H9 (cell line): ENCODE measurements at regions not wholly inside any gene's neighbourhood (a gene's known extent, or its start where the extent isn't known, plus 50 kb on each side); places are given as distances from the start of the nearest gene placed in this dataset.

Source experiments
- DNase-seq: peaks from one replicate; pipeline ENCODE4 v3.0.0-alpha.2; 2017
- H2AFZ ChIP-seq: one replicate; pipeline ENCODE4 v1.6.1; 2013; ENCODE audit warnings: mild to moderate bottlenecking, low read length, control low read depth, moderate library complexity
- H2AK5ac ChIP-seq: 2 replicates; pipeline ENCODE4 v1.6.1; 2013; ENCODE audit warnings: low read length, control low read depth, mixed read lengths; ENCODE audit not compliant: insufficient read length
- H2BK120ac ChIP-seq: one replicate; pipeline ENCODE4 v1.6.1; 2013; ENCODE audit warnings: low read depth, mild to moderate bottlenecking, low read length, control low read depth, inconsistent platforms; ENCODE audit not compliant: poor library complexity, severe bottlenecking
- H2BK12ac ChIP-seq: 2 replicates; pipeline ENCODE4 v1.6.1; 2013; ENCODE audit warnings: low read length, control low read depth, mixed read lengths, low read depth; ENCODE audit not compliant: insufficient read length
- H2BK15ac ChIP-seq: 2 replicates; pipeline ENCODE4 v1.6.1; 2013; ENCODE audit warnings: low read depth, low read length, control low read depth
- H2BK20ac ChIP-seq: one replicate; pipeline ENCODE4 v1.6.1; 2013; ENCODE audit warnings: low read depth, mild to moderate bottlenecking, low read length, control low read depth, inconsistent platforms; ENCODE audit not compliant: poor library complexity, severe bottlenecking
- H2BK5ac ChIP-seq: 2 replicates; pipeline ENCODE4 v1.6.1; 2013; ENCODE audit warnings: low read length, control low read depth, mixed read lengths; ENCODE audit not compliant: insufficient read length
- H3K14ac ChIP-seq: 2 replicates; pipeline ENCODE4 v1.6.1; 2013; ENCODE audit warnings: low read length, control low read depth; ENCODE audit not compliant: insufficient read depth
- H3K18ac ChIP-seq: 2 replicates; pipeline ENCODE4 v1.6.1; 2013; ENCODE audit warnings: low read depth, mild to moderate bottlenecking, mixed read lengths, low read length, control low read depth; ENCODE audit not compliant: insufficient read length
- H3K23ac ChIP-seq: 2 replicates; pipeline ENCODE4 v1.6.1; 2013; ENCODE audit warnings: low read length, control low read depth, mixed read lengths, low read depth; ENCODE audit not compliant: insufficient read length
- H3K23me2 ChIP-seq: 2 replicates; pipeline ENCODE4 v1.6.1; 2013; ENCODE audit warnings: low read depth, mild to moderate bottlenecking, mixed read lengths, low read length, control low read depth; ENCODE audit not compliant: insufficient read length, poor library complexity, severe bottlenecking
- H3K27ac ChIP-seq: 2 replicates; pipeline ENCODE4 v1.5.1; 2013; ENCODE audit warnings: low read length, control low read depth, mixed read lengths, low read depth; ENCODE audit not compliant: insufficient read length
- H3K27me3 ChIP-seq: 2 replicates; pipeline ENCODE4 v1.6.1; 2013; ENCODE audit warnings: low read length, control low read depth, inconsistent platforms; ENCODE audit not compliant: insufficient read depth
- H3K4ac ChIP-seq: 2 replicates; pipeline ENCODE4 v1.6.1; 2013; ENCODE audit warnings: low read depth, mild to moderate bottlenecking, control low read depth, inconsistent platforms, low read length, moderate library complexity
- H3K4me1 ChIP-seq: 2 replicates; pipeline ENCODE4 v1.6.1; 2013; ENCODE audit warnings: low read length, control low read depth, inconsistent platforms; ENCODE audit not compliant: insufficient read depth
- H3K4me2 ChIP-seq: 2 replicates; pipeline ENCODE4 v1.6.1; 2013; ENCODE audit warnings: low read length, control low read depth, mixed read lengths; ENCODE audit not compliant: insufficient read length, insufficient read depth
- H3K56ac ChIP-seq: 2 replicates; pipeline ENCODE4 v1.6.1; 2013; ENCODE audit warnings: low read depth, mild to moderate bottlenecking, mixed read lengths, low read length, control low read depth; ENCODE audit not compliant: insufficient read length
- H3K79me1 ChIP-seq: 2 replicates; pipeline ENCODE4 v1.6.1; 2013; ENCODE audit warnings: low read depth, mild to moderate bottlenecking, moderate library complexity, low read length, control low read depth, inconsistent platforms; ENCODE audit not compliant: insufficient read depth, poor library complexity, severe bottlenecking
- H3K79me2 ChIP-seq: 2 replicates; pipeline ENCODE4 v1.6.1; 2013; ENCODE audit warnings: low read length, control low read depth, inconsistent platforms; ENCODE audit not compliant: insufficient read depth
- H3K9ac ChIP-seq: 2 replicates; pipeline ENCODE4 v1.6.1; 2013; ENCODE audit warnings: low read length, control low read depth, mixed read lengths; ENCODE audit not compliant: insufficient read length; ENCODE audit errors: extremely low read depth
- H3K9me3 ChIP-seq: one replicate; pipeline ENCODE4 v1.6.1; 2013; ENCODE audit warnings: low read depth, low read length, inconsistent platforms; ENCODE audit not compliant: control insufficient read depth
- H3T11ph ChIP-seq: one replicate; pipeline ENCODE4 v1.6.1; 2013; ENCODE audit warnings: mild to moderate bottlenecking, low read length, control low read depth, inconsistent platforms
- H4K20me1 ChIP-seq: one replicate; pipeline ENCODE4 v1.6.1; 2013; ENCODE audit not compliant: control insufficient read depth, insufficient read length, insufficient read depth
- H4K5ac ChIP-seq: 2 replicates; pipeline ENCODE4 v1.6.1; 2013; ENCODE audit warnings: low read depth, mild to moderate bottlenecking, mixed read lengths, low read length, control low read depth; ENCODE audit not compliant: insufficient read length
- H4K8ac ChIP-seq: replicated peaks from 2 replicates; pipeline ENCODE4 v1.6.1; 2013; ENCODE audit warnings: low read length, control low read depth, mixed read lengths, low read depth; ENCODE audit not compliant: insufficient read length
- H4K91ac ChIP-seq: 2 replicates; pipeline ENCODE4 v1.6.1; 2013; ENCODE audit warnings: low read depth, mild to moderate bottlenecking, moderate library complexity, mixed read lengths, low read length, control low read depth; ENCODE audit not compliant: insufficient read length
- H3K27ac Mint-ChIP-seq, 3 experiments: 2 replicates in 2 of 3; 3 replicates in 1 of 3; pipeline ENCODE4 v1.8.0; 2020 to 2021; ENCODE audit warnings: mixed read lengths in 3 of 3, mild to moderate bottlenecking in 1 of 3, moderate library complexity in 1 of 3
- H3K27me3 Mint-ChIP-seq: 2 replicates; pipeline ENCODE4 v1.8.0; 2021; ENCODE audit warnings: low read depth, mild to moderate bottlenecking, moderate library complexity, mixed read lengths
- H3K36me3 Mint-ChIP-seq, 3 experiments: 2 replicates in 2 of 3; 3 replicates in 1 of 3; pipeline ENCODE4 v1.8.0; 2020 to 2021; ENCODE audit warnings: low read depth in 3 of 3, mixed read lengths in 3 of 3; ENCODE audit not compliant: insufficient read depth in 1 of 3
- H3K4me1 Mint-ChIP-seq, 2 experiments: 2 replicates each; pipeline ENCODE4 v1.8.0; 2020; ENCODE audit warnings: mixed read lengths in 2 of 2
- H3K4me3 Mint-ChIP-seq, 2 experiments: 2 replicates in 1 of 2; 3 replicates in 1 of 2; pipeline ENCODE4 v1.8.0; 2020 to 2021; ENCODE audit warnings: mild to moderate bottlenecking in 2 of 2, mixed read lengths in 2 of 2, moderate library complexity in 1 of 2
- H3K9me3 Mint-ChIP-seq, 2 experiments: 2 replicates in 1 of 2; 3 replicates in 1 of 2; pipeline ENCODE4 v1.8.0; 2020; ENCODE audit warnings: mild to moderate bottlenecking in 2 of 2, mixed read lengths in 2 of 2, moderate library complexity in 1 of 2
- CTCF ChIP-seq: fragments of 200-600 bp; sonication (generic); conservative IDR thresholded peaks from 3 replicates; pipeline ENCODE4 v1.8.0; 2021; ENCODE audit warnings: antibody characterized with exemption, mild to moderate bottlenecking
- WGBS: extraction: QIAGEN DNeasy Blood & Tissue Kit; methylation state at CpG from one replicate; pipeline ENCODE4 v1.1.7; 2013; ENCODE audit warnings: missing lambda C conversion rate, low lambda C conversion rate, mixed read lengths; ENCODE audit not compliant: insufficient read length; ENCODE audit errors: extremely low coverage; 5-methylcytosine and 5-hydroxymethylcytosine counted together

- H2BK120ac ChIP-seq = no peak overlapping the region
- no peaks in the 10 kb centered on the region for H3K9me3 Mint-ChIP-seq
- no peak overlapping the region for H3K9ac ChIP-seq
- WGBS = no CpG with 5 or more reads among the region's 13 CpGs
- no peak overlapping the region for H4K91ac ChIP-seq
- DNase-seq = no peak
- no peaks in the 10 kb centered on the region for H4K20me1 ChIP-seq
- H3K79me2 ChIP-seq = no peaks in the 10 kb centered on the region
- H3K4ac ChIP-seq = no peak overlapping the region
- no peak overlapping the region for H2BK20ac ChIP-seq
- H3K27me3 Mint-ChIP-seq = peaks cover 44% of the 10 kb centered on the region
- H3K36me3 Mint-ChIP-seq = no peaks in the 10 kb centered on the region; a peak in 1 of 7 replicates
- peaks cover 4% of the 10 kb centered on the region; the same call in 1 of the 2 replicates for H3K4me1 ChIP-seq
- H3K27me3 ChIP-seq = peaks cover 3% of the 10 kb centered on the region; the same call in 1 of the 2 replicates
- H3K4me1 Mint-ChIP-seq = peaks cover 56 to 57% of the 10 kb centered on the region in 2 experiments
- no peak overlapping the region for H2AK5ac ChIP-seq
- H2BK12ac ChIP-seq = no peak overlapping the region
- H2AFZ ChIP-seq = no peak overlapping the region
- no peaks in the 10 kb centered on the region for H3K9me3 ChIP-seq
- no peak overlapping the region for H3K4me2 ChIP-seq
- H3K14ac ChIP-seq = no peak overlapping the region
- no peak overlapping the region for H3K23ac ChIP-seq
- no peak overlapping the region for H3K18ac ChIP-seq
- H2BK5ac ChIP-seq = no peak overlapping the region
- no peak overlapping the region for H3K27ac ChIP-seq
- H3T11ph ChIP-seq = no peak overlapping the region
- H3K27ac Mint-ChIP-seq = peak overlapping the region in 1 of 3 experiments; percentile 93; a peak in 3 of 7 replicates
- H4K8ac ChIP-seq = no peak overlapping the region
- no peaks in the 10 kb centered on the region for H3K23me2 ChIP-seq
- TF ChIP-seq CTCF = no peak
- H3K56ac ChIP-seq = no peak overlapping the region
- H4K5ac ChIP-seq = no peak overlapping the region
- H2BK15ac ChIP-seq = no peak overlapping the region
- H3K4me3 Mint-ChIP-seq = no peak overlapping the region; a peak in 1 of 5 replicates
- no peaks in the 10 kb centered on the region for H3K79me1 ChIP-seq
These were observed 85.8 kb upstream of the UBL3 start for GRCh38 chr13:29936051-29936813.
